Left lung (tissue), 4 donors: ENCODE measurements at regions not wholly inside any gene's neighbourhood (a gene's known extent, or its start where the extent isn't known, plus 50 kb on each side); places are given as distances from the start of the nearest gene placed in this dataset.

Source experiments
- ATAC-seq: fragments of 200-7000 bp; cut with Tn5 transposase; one replicate; pipeline ENCODE4 v1.9.1; 2020; ENCODE audit warnings: moderate library complexity
- DNase-seq, 4 donors: peaks; one replicate each; pipeline ENCODE4 v3.0.0-alpha.2; 2013 to 2020
- H3K27ac ChIP-seq, 2 donors: fragments of 200-600 bp; sonication (generic) in 1 of 2; one replicate each; pipeline versions ENCODE4 v1.5.0 to v1.8.0; 2020 to 2021
- H3K27me3 ChIP-seq, 2 donors: fragments of 200-600 bp; sonication (generic) in 1 of 2; one replicate each; pipeline versions ENCODE4 v1.5.0 to v1.8.0; 2020 to 2021
- H3K36me3 ChIP-seq, 2 donors: fragments of 200-600 bp; sonication (generic) in 1 of 2; one replicate each; pipeline versions ENCODE4 v1.5.0 to v1.8.0; 2020 to 2021
- H3K4me1 ChIP-seq, 2 donors: fragments of 200-600 bp; one replicate each; pipeline ENCODE4 v1.8.0; 2021
- H3K4me3 ChIP-seq, 2 donors: fragments of 200-600 bp; sonication (generic) in 1 of 2; one replicate each; pipeline versions ENCODE4 v1.5.0 to v1.8.0; 2020 to 2021; ENCODE audit warnings: mild to moderate bottlenecking in 1 of 2
- H3K9me3 ChIP-seq, 2 donors: fragments of 200-600 bp; sonication (generic) in 1 of 2; one replicate each; pipeline versions ENCODE4 v1.5.0 to v1.8.0; 2020 to 2021
- CTCF ChIP-seq, 2 donors: fragments of 200-600 bp; sonication (generic) in 1 of 2; IDR thresholded peaks; one replicate each; pipeline versions ENCODE4 v1.5.0 to v1.8.0; 2021; ENCODE audit warnings: antibody characterized with exemption in 2 of 2
- intact Hi-C, 2 donors: fragments of 100-400 bp; cut with DNase I; formaldehyde crosslinking; loops; one replicate each; pipeline versions ENCODE4 v1.11.2 to v1.14.2; 2022
- donor health status: DM: no; HTN: yes; CAD: no.
- donor health status: DM: no; HTN: no; CAD: no.

- Histone ChIP-seq H3K36me3 (no peaks in the 10 kb centered on the region), H3K27me3 (no peaks in the 10 kb centered on the region), H3K4me3 (no peak overlapping the region), H3K4me1 (no peaks in the 10 kb centered on the region), H3K9me3 (peaks cover 0 to 2% of the 10 kb centered on the region in 2 donors), H3K27ac (no peak overlapping the region)
- intact Hi-C loops, result no loop called here
- no peak for ATAC-seq
- no peak for TF ChIP-seq CTCF (IDR thresholded peaks at IDR 0.05)
- no peak for DNase-seq
Measured at GRCh38 chr2:35297403-35297802, 1058.2 kb upstream of the CRIM1 start.

GRCh38 chr2:35294636-35295263, 1060.8 kb upstream of the CRIM1 start:
- no peak for TF ChIP-seq CTCF (IDR thresholded peaks at IDR 0.05)
- H3K4me1 ChIP-seq, result no peaks in the 10 kb centered on the region
- intact Hi-C loops, result no loop called here
- no peaks in the 10 kb centered on the region for H3K36me3 ChIP-seq
- peaks cover 0 to 7% of the 10 kb centered on the region in 2 donors for H3K9me3 ChIP-seq
- ATAC-seq (no peak), DNase-seq (no peak)
- H3K27ac ChIP-seq, result no peak overlapping the region
- no peaks in the 10 kb centered on the region for H3K27me3 ChIP-seq
- H3K4me3 ChIP-seq, result no peak overlapping the region

- DNase-seq, result no peak
- no peak overlapping the region for H3K27ac ChIP-seq
- H3K27me3 ChIP-seq, result no peaks in the 10 kb centered on the region
- H3K36me3 ChIP-seq, result no peaks in the 10 kb centered on the region
- intact Hi-C loops, result no loop called here
- ATAC-seq, result no peak
- no peaks in the 10 kb centered on the region for H3K4me1 ChIP-seq
- H3K9me3 ChIP-seq, result peaks cover 0 to 7% of the 10 kb centered on the region in 2 donors
- no peak overlapping the region for H3K4me3 ChIP-seq
- TF ChIP-seq CTCF (IDR thresholded peaks at IDR 0.05), result no peak
Measured at GRCh38 chr2:35293261-35293660, 1062.3 kb upstream of the CRIM1 start.

GRCh38 chr2:35292199-35292598, 1063.4 kb upstream of the CRIM1 start:
- TF ChIP-seq CTCF (IDR thresholded peaks at IDR 0.05), result no peak
- Histone ChIP-seq H3K27ac (no peak overlapping the region), H3K4me3 (no peak overlapping the region), H3K4me1 (no peaks in the 10 kb centered on the region), H3K27me3 (no peaks in the 10 kb centered on the region), H3K36me3 (no peaks in the 10 kb centered on the region), H3K9me3 (peaks cover 0 to 7% of the 10 kb centered on the region in 2 donors)
- no peak for DNase-seq
- no peak for ATAC-seq
- intact Hi-C loops, result no loop called here

- no peak for DNase-seq
- no peak for ATAC-seq
- Histone ChIP-seq H3K9me3 (no peaks in the 10 kb centered on the region), H3K4me3 (no peak overlapping the region), H3K27ac (no peak overlapping the region), H3K36me3 (no peaks in the 10 kb centered on the region), H3K27me3 (no peaks in the 10 kb centered on the region), H3K4me1 (no peaks in the 10 kb centered on the region)
- TF ChIP-seq CTCF (IDR thresholded peaks at IDR 0.05), result no peak
- intact Hi-C loops, result no loop called here
Measured at GRCh38 chr2:35281702-35282101, 1073.9 kb upstream of the CRIM1 start.
